CD14-positive monocyte (primary cell): ENCODE measurements at regions not wholly inside any gene's neighbourhood (a gene's known extent, or its start where the extent isn't known, plus 50 kb on each side); places are given as distances from the start of the nearest gene placed in this dataset.

Experiments
- DNase-seq, 3 donors: peaks; one replicate each; pipeline ENCODE4 v3.0.0-alpha.2; 2011 to 2022
- H2AFZ ChIP-seq: 2 replicates; pipeline ENCODE4 v1.6.0; 2012; ENCODE audit warnings: mild to moderate bottlenecking, low read depth, low read length, inconsistent platforms; ENCODE audit not compliant: insufficient read depth, poor library complexity, severe bottlenecking
- H3K27ac ChIP-seq, 2 donors: 1 replicate in 1 of 2; 2 replicates in 1 of 2; pipeline ENCODE4 v1.5.1; 2012 to 2013; ENCODE audit warnings: low read length in 2 of 2, control low read depth in 1 of 2, inconsistent platforms in 1 of 2, low read depth in 1 of 2, mild to moderate bottlenecking in 1 of 2
- H3K27me3 ChIP-seq, 2 donors: one replicate each; pipeline versions ENCODE4 v1.6.0 to v1.6.1; 2011 to 2013; ENCODE audit warnings: low read length in 2 of 2; ENCODE audit not compliant: control insufficient read depth in 2 of 2, insufficient read depth in 2 of 2
- H3K36me3 ChIP-seq, 2 donors: replicated peaks in 1 of 2; 1 replicate in 1 of 2; 2 replicates in 1 of 2; pipeline versions ENCODE4 v1.5.1 to v1.6.1; 2012 to 2013; ENCODE audit warnings: low read length in 2 of 2, control low read depth in 1 of 2, inconsistent platforms in 1 of 2, mild to moderate bottlenecking in 1 of 2; ENCODE audit not compliant: insufficient read depth in 2 of 2, control insufficient read depth in 1 of 2
- H3K4me1 ChIP-seq, 2 donors: 1 replicate in 1 of 2; 2 replicates in 1 of 2; pipeline versions ENCODE4 v1.5.1 to v1.6.1; 2012 to 2013; ENCODE audit warnings: low read length in 2 of 2, control low read depth in 1 of 2, inconsistent platforms in 1 of 2, mild to moderate bottlenecking in 1 of 2, moderate library complexity in 1 of 2; ENCODE audit not compliant: insufficient read depth in 2 of 2, control insufficient read depth in 1 of 2
- H3K4me2 ChIP-seq: replicated peaks from 2 replicates; pipeline ENCODE3; 2012; ENCODE audit warnings: low read length, moderate library complexity, mild to moderate bottlenecking; ENCODE audit not compliant: poor library complexity, severe bottlenecking; ENCODE audit errors: extremely low read depth
- H3K4me3 ChIP-seq, 3 experiments: fragments of 200-600 bp in 1 of 3; sonication (generic) in 1 of 3; replicated peaks in 1 of 3; 1 replicate in 2 of 3; 2 replicates in 1 of 3; pipeline ENCODE4 v1.5.1; 2011 to 2013; ENCODE audit warnings: low read length in 3 of 3, mild to moderate bottlenecking in 3 of 3, control low read depth in 2 of 3, low read depth in 2 of 3, inconsistent platforms in 1 of 3, moderate library complexity in 1 of 3
- H3K79me2 ChIP-seq: 2 replicates; pipeline ENCODE4 v1.6.0; 2012; ENCODE audit warnings: mild to moderate bottlenecking, control low read depth, inconsistent platforms, low read length, moderate library complexity; ENCODE audit not compliant: insufficient read depth
- H3K9ac ChIP-seq: 2 replicates; pipeline ENCODE4 v1.6.0; 2017; ENCODE audit warnings: low read length, mild to moderate bottlenecking; ENCODE audit not compliant: insufficient read depth, poor library complexity, severe bottlenecking
- H3K9me3 ChIP-seq, 2 donors: replicated peaks in 1 of 2; 1 replicate in 1 of 2; 2 replicates in 1 of 2; pipeline versions ENCODE4 v1.5.1 to v1.6.1; 2012 to 2013; ENCODE audit warnings: low read length in 2 of 2, control low read depth in 1 of 2; ENCODE audit not compliant: control insufficient read depth in 1 of 2, insufficient read depth in 1 of 2
- H4K20me1 ChIP-seq: 2 replicates; pipeline ENCODE4 v1.6.0; 2012; ENCODE audit warnings: mild to moderate bottlenecking, low read length, control low read depth, moderate library complexity; ENCODE audit not compliant: insufficient read depth
- H3K27ac Mint-ChIP-seq, 7 donors: one replicate each; pipeline ENCODE4 v1.8.0; 2020; ENCODE audit warnings: mild to moderate bottlenecking in 7 of 7, mixed read lengths in 7 of 7, moderate library complexity in 6 of 7, inconsistent platforms in 2 of 7
- H3K27me3 Mint-ChIP-seq, 3 donors: one replicate each; pipeline ENCODE4 v1.8.0; 2021 to 2022; ENCODE audit warnings: low read depth in 3 of 3, mild to moderate bottlenecking in 3 of 3, mixed read lengths in 3 of 3, moderate library complexity in 3 of 3, inconsistent platforms in 1 of 3
- H3K36me3 Mint-ChIP-seq, 2 donors: one replicate each; pipeline ENCODE4 v1.8.0; 2020; ENCODE audit warnings: mixed read lengths in 2 of 2, inconsistent platforms in 1 of 2, mild to moderate bottlenecking in 1 of 2
- H3K4me1 Mint-ChIP-seq: one replicate; pipeline ENCODE4 v1.8.0; 2020; ENCODE audit warnings: mild to moderate bottlenecking, mixed read lengths
- H3K4me3 Mint-ChIP-seq, 2 donors: one replicate each; pipeline ENCODE4 v1.8.0; 2020; ENCODE audit warnings: mild to moderate bottlenecking in 2 of 2, mixed read lengths in 2 of 2, moderate library complexity in 1 of 2
- H3K9me3 Mint-ChIP-seq, 7 donors: one replicate each; pipeline ENCODE4 v1.8.0; 2020 to 2022; ENCODE audit warnings: mixed read lengths in 7 of 7, mild to moderate bottlenecking in 6 of 7, moderate library complexity in 6 of 7, inconsistent platforms in 2 of 7
- CTCF ChIP-seq: fragments of 200-600 bp; IDR thresholded peaks from one replicate; pipeline ENCODE4 v1.8.0; 2022; ENCODE audit warnings: antibody characterized with exemption, mild to moderate bottlenecking
- WGBS: methylation state at CpG from one replicate; pipeline ENCODE4 v1.1.5; 2013; ENCODE audit warnings: missing lambda C conversion rate; ENCODE audit not compliant: insufficient coverage; 5-methylcytosine and 5-hydroxymethylcytosine counted together
- intact Hi-C, 2 donors: fragments of 100-400 bp; cut with micrococcal nuclease; formaldehyde crosslinking; loops; one replicate each; pipeline versions ENCODE4 v1.15.0 to v1.15.1; 2023

DNA sequence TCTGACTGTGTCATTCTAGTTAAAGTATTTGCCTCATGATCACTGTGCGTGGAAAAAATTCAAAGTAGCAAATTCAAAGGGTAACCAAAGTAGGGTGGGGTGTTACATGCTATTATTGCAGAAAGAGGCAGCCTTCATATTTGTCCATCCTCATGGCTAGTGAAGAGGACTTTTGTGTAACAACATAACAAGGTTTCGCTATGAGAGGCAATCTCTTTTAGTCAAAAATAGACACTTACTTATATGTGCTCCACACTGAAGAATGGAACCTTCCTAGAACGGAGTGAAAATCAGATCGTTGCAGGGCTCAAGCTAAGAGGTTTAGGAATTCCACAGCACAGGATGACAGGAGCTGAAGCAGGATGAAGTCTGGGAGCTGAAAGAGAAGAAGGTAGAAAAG lies 345.1 kb upstream of the CBLB start:
- no peak for DNase-seq
- Histone ChIP-seq H3K4me1 (no peaks in the 10 kb centered on the region), H3K27ac (no peak overlapping the region), H2AFZ (no peak overlapping the region), H4K20me1 (no peaks in the 10 kb centered on the region), H3K9ac (no peak overlapping the region), H3K4me2 (no peak overlapping the region), H3K9me3 (no peaks in the 10 kb centered on the region), H3K4me3 (no peak overlapping the region), H3K36me3 (no peaks in the 10 kb centered on the region), H3K27me3 (no peaks in the 10 kb centered on the region), H3K79me2 (no peaks in the 10 kb centered on the region)
- Mint-ChIP-seq H3K4me3 (no peak overlapping the region), H3K4me1 (no peaks in the 10 kb centered on the region), H3K27me3 (peaks cover 0 to 2% (median 0%) of the 10 kb centered on the region in 3 donors), H3K9me3 (peaks cover 0 to 5% (median 2%) of the 10 kb centered on the region in 7 donors), H3K36me3 (no peaks in the 10 kb centered on the region), H3K27ac (no peak overlapping the region)
- intact Hi-C loops: no loop called here
- no CpG with 5 or more reads among the region's 4 CpGs for WGBS
- no peak for TF ChIP-seq CTCF

- Mint-ChIP-seq H3K36me3 (no peaks in the 10 kb centered on the region), H3K27me3 (peaks cover 0 to 2% (median 0%) of the 10 kb centered on the region in 3 donors), H3K27ac (no peak overlapping the region), H3K9me3 (peaks cover 0 to 9% (median 2%) of the 10 kb centered on the region in 7 donors), H3K4me1 (no peaks in the 10 kb centered on the region), H3K4me3 (no peak overlapping the region)
- TF ChIP-seq CTCF: no peak
- Histone ChIP-seq H3K4me2 (no peak overlapping the region), H3K27me3 (no peaks in the 10 kb centered on the region), H3K9me3 (no peaks in the 10 kb centered on the region), H3K9ac (no peak overlapping the region), H4K20me1 (no peaks in the 10 kb centered on the region), H3K4me1 (no peaks in the 10 kb centered on the region), H2AFZ (no peak overlapping the region), H3K79me2 (no peaks in the 10 kb centered on the region), H3K4me3 (no peak overlapping the region), H3K36me3 (no peaks in the 10 kb centered on the region), H3K27ac (no peak overlapping the region)
- DNase-seq: no peak
- intact Hi-C loops: no loop called here
- 80% methylated on average over 1 of the region's 4 CpGs for WGBS
These were observed 345.8 kb upstream of the CBLB start for GRCh38 chr3:106214641-106215040.
